ENCODE measurements at regions not wholly inside any gene's neighbourhood (a gene's known extent, or its start where the extent isn't known, plus 50 kb on each side); places are given as distances from the start of the nearest gene placed in this dataset.

- Histone ChIP-seq H2BK12ac (ENCODE audit: low read length) (no peak overlapping the region), H3K27ac (ENCODE audit: low read depth, low read length) (no peak overlapping the region), H3K4ac (ENCODE audit: low read depth, low read length) (no peak overlapping the region), H3K23ac (ENCODE audit: low read length) (no peak overlapping the region), H2BK120ac (ENCODE audit: insufficient read depth, low read length, poor library complexity) (peak overlapping the region; percentile 17), H3K18ac (ENCODE audit: low read length) (no peak overlapping the region), H4K8ac (ENCODE audit: low read depth, low read length) (no peak overlapping the region), H3K79me2 (ENCODE audit: control insufficient read depth, insufficient read depth, low read length, poor library complexity) (peaks cover 4% of the 10 kb centered on the region), H3K9ac (ENCODE audit: low read length) (no peak overlapping the region), H3K14ac (ENCODE audit: low read length) (no peak overlapping the region), H3K9me3 (ENCODE audit: insufficient read depth, low read depth, low read length) (no peaks in the 10 kb centered on the region), H4K12ac (ENCODE audit: low read depth, low read length) (no peak overlapping the region), H3K36me3 (ENCODE audit: control insufficient read depth in 1 of 2, insufficient read depth in 2 of 2, low read length in 2 of 2) (no peaks in the 10 kb centered on the region), H3K4me1 (ENCODE audit: control insufficient read depth in 1 of 2, insufficient read depth in 2 of 2, low read length in 2 of 2) (peaks cover 7 to 29% of the 10 kb centered on the region in 2 experiments), H3K27me3 (ENCODE audit: insufficient read depth, low read length) (no peaks in the 10 kb centered on the region), H3K4me2 (ENCODE audit: low read length) (no peak overlapping the region), H3K4me3 (ENCODE audit: low read depth, low read length) (no peak overlapping the region), H2BK5ac (ENCODE audit: low read depth, low read length, poor library complexity) (peak overlapping the region; percentile 14), H4K91ac (ENCODE audit: low read depth, low read length) (no peak overlapping the region), H2AK5ac (ENCODE audit: low read length) (no peak overlapping the region), H2AFZ (ENCODE audit: insufficient read depth, low read length, poor library complexity) (no peak overlapping the region), H3K79me1 (ENCODE audit: low read length) (peaks cover 35% of the 10 kb centered on the region)
- WGBS (ENCODE audit: extremely low coverage, insufficient coverage, insufficient read length), result no CpG with 5 or more reads among the region's 2 CpGs
- DNase-seq, result peak in 1 of 2 donors; percentile 22
Observed at GRCh38 chr7:46147871-46148270, 226.8 kb upstream of the IGFBP3 start.

- H3K4me1 ChIP-seq (ENCODE audit: control insufficient read depth in 1 of 2, insufficient read depth in 2 of 2, low read length in 2 of 2), result peaks cover 6 to 21% of the 10 kb centered on the region in 2 experiments
- H4K8ac ChIP-seq (ENCODE audit: low read depth, low read length), result peak overlapping the region; percentile 54
- H2AFZ ChIP-seq (ENCODE audit: insufficient read depth, low read length, poor library complexity), result no peak overlapping the region
- H3K14ac ChIP-seq (ENCODE audit: low read length), result peak overlapping the region; percentile 86
- H3K9me3 ChIP-seq (ENCODE audit: insufficient read depth, low read depth, low read length), result no peaks in the 10 kb centered on the region
- H3K9ac ChIP-seq (ENCODE audit: low read length), result no peak overlapping the region
- peak overlapping the region; percentile 100 for H2BK120ac ChIP-seq (ENCODE audit: insufficient read depth, low read length, poor library complexity)
- no peak overlapping the region for H3K23ac ChIP-seq (ENCODE audit: low read length)
- H3K79me2 ChIP-seq (ENCODE audit: control insufficient read depth, insufficient read depth, low read length, poor library complexity), result peaks cover 4% of the 10 kb centered on the region
- peak overlapping the region; percentile 88 for H2AK5ac ChIP-seq (ENCODE audit: low read length)
- H4K91ac ChIP-seq (ENCODE audit: low read depth, low read length), result peak overlapping the region; percentile 96
- H3K4me2 ChIP-seq (ENCODE audit: low read length), result no peak overlapping the region
- H3K27ac ChIP-seq (ENCODE audit: low read depth, low read length), result peak overlapping the region; percentile 97
- no peaks in the 10 kb centered on the region for H3K27me3 ChIP-seq (ENCODE audit: insufficient read depth, low read length)
- peak overlapping the region; percentile 97 for H2BK5ac ChIP-seq (ENCODE audit: low read depth, low read length, poor library complexity)
- no peaks in the 10 kb centered on the region for H3K36me3 ChIP-seq (ENCODE audit: control insufficient read depth in 1 of 2, insufficient read depth in 2 of 2, low read length in 2 of 2)
- no peak overlapping the region for H3K4me3 ChIP-seq (ENCODE audit: low read depth, low read length)
- H3K4ac ChIP-seq (ENCODE audit: low read depth, low read length), result peak overlapping the region; percentile 75
- no peak overlapping the region for H4K12ac ChIP-seq (ENCODE audit: low read depth, low read length)
- WGBS (ENCODE audit: extremely low coverage, insufficient coverage, insufficient read length), result no CpG with 5 or more reads among the region's 11 CpGs
- peaks cover 27% of the 10 kb centered on the region for H3K79me1 ChIP-seq (ENCODE audit: low read length)
- DNase-seq, result peak; percentile 79 to 91
- peak overlapping the region; percentile 85 for H3K18ac ChIP-seq (ENCODE audit: low read length)
- peak overlapping the region; percentile 99 for H2BK12ac ChIP-seq (ENCODE audit: low read length)
Observed at GRCh38 chr7:46146454-46147255, 225.6 kb upstream of the IGFBP3 start.

- H4K91ac ChIP-seq (ENCODE audit: low read depth, low read length), result peak overlapping the region; percentile 100
- H3K79me2 ChIP-seq (ENCODE audit: control insufficient read depth, insufficient read depth, low read length, poor library complexity), result peaks cover 4% of the 10 kb centered on the region
- H4K8ac ChIP-seq (ENCODE audit: low read depth, low read length), result no peak overlapping the region
- no peak overlapping the region for H3K9ac ChIP-seq (ENCODE audit: low read length)
- peaks cover 26% of the 10 kb centered on the region for H3K79me1 ChIP-seq (ENCODE audit: low read length)
- H3K23ac ChIP-seq (ENCODE audit: low read length), result no peak overlapping the region
- H3K4me1 ChIP-seq (ENCODE audit: control insufficient read depth in 1 of 2, insufficient read depth in 2 of 2, low read length in 2 of 2), result peaks cover 6 to 20% of the 10 kb centered on the region in 2 experiments
- H3K27ac ChIP-seq (ENCODE audit: low read depth, low read length), result peak overlapping the region; percentile 100
- H3K4me3 ChIP-seq (ENCODE audit: low read depth, low read length), result no peak overlapping the region
- no peak overlapping the region for H2AFZ ChIP-seq (ENCODE audit: insufficient read depth, low read length, poor library complexity)
- no peak overlapping the region for H3K4me2 ChIP-seq (ENCODE audit: low read length)
- H3K4ac ChIP-seq (ENCODE audit: low read depth, low read length), result no peak overlapping the region
- peak overlapping the region; percentile 85 for H3K14ac ChIP-seq (ENCODE audit: low read length)
- no peaks in the 10 kb centered on the region for H3K9me3 ChIP-seq (ENCODE audit: insufficient read depth, low read depth, low read length)
- peak overlapping the region; percentile 100 for H2BK12ac ChIP-seq (ENCODE audit: low read length)
- no peak overlapping the region for H2AK5ac ChIP-seq (ENCODE audit: low read length)
- WGBS (ENCODE audit: extremely low coverage, insufficient coverage, insufficient read length), result no CpG with 5 or more reads among the region's 2 CpGs
- DNase-seq, result peak; percentile 94 to 98
- no peak overlapping the region for H4K12ac ChIP-seq (ENCODE audit: low read depth, low read length)
- no peaks in the 10 kb centered on the region for H3K36me3 ChIP-seq (ENCODE audit: control insufficient read depth in 1 of 2, insufficient read depth in 2 of 2, low read length in 2 of 2)
- peak overlapping the region; percentile 100 for H2BK5ac ChIP-seq (ENCODE audit: low read depth, low read length, poor library complexity)
- H3K18ac ChIP-seq (ENCODE audit: low read length), result peak overlapping the region; percentile 99
- H2BK120ac ChIP-seq (ENCODE audit: insufficient read depth, low read length, poor library complexity), result peak overlapping the region; percentile 100
- no peaks in the 10 kb centered on the region for H3K27me3 ChIP-seq (ENCODE audit: insufficient read depth, low read length)
Observed at GRCh38 chr7:46145412-46145811, 224.3 kb upstream of the IGFBP3 start.

- peak overlapping the region; percentile 99 for H3K14ac ChIP-seq (ENCODE audit: low read length)
- H2BK12ac ChIP-seq (ENCODE audit: low read length), result peak overlapping the region; percentile 99
- H3K4me2 ChIP-seq (ENCODE audit: low read length), result no peak overlapping the region
- H2AK5ac ChIP-seq (ENCODE audit: low read length), result peak overlapping the region; percentile 98
- H3K79me1 ChIP-seq (ENCODE audit: low read length), result peaks cover 26% of the 10 kb centered on the region
- peaks cover 4% of the 10 kb centered on the region for H3K79me2 ChIP-seq (ENCODE audit: control insufficient read depth, insufficient read depth, low read length, poor library complexity)
- H3K9ac ChIP-seq (ENCODE audit: low read length), result no peak overlapping the region
- H4K12ac ChIP-seq (ENCODE audit: low read depth, low read length), result no peak overlapping the region
- peak overlapping the region; percentile 96 for H3K4ac ChIP-seq (ENCODE audit: low read depth, low read length)
- H2AFZ ChIP-seq (ENCODE audit: insufficient read depth, low read length, poor library complexity), result peak overlapping the region; percentile 35
- H3K36me3 ChIP-seq (ENCODE audit: control insufficient read depth in 1 of 2, insufficient read depth in 2 of 2, low read length in 2 of 2), result no peaks in the 10 kb centered on the region
- DNase-seq, result no peak
- peak overlapping the region; percentile 99 for H2BK120ac ChIP-seq (ENCODE audit: insufficient read depth, low read length, poor library complexity)
- peak overlapping the region; percentile 100 for H3K27ac ChIP-seq (ENCODE audit: low read depth, low read length)
- no peaks in the 10 kb centered on the region for H3K27me3 ChIP-seq (ENCODE audit: insufficient read depth, low read length)
- H3K4me3 ChIP-seq (ENCODE audit: low read depth, low read length), result no peak overlapping the region
- peak overlapping the region; percentile 92 for H4K8ac ChIP-seq (ENCODE audit: low read depth, low read length)
- H3K18ac ChIP-seq (ENCODE audit: low read length), result peak overlapping the region; percentile 72
- peaks cover 6 to 18% of the 10 kb centered on the region in 2 experiments for H3K4me1 ChIP-seq (ENCODE audit: control insufficient read depth in 1 of 2, insufficient read depth in 2 of 2, low read length in 2 of 2)
- H3K23ac ChIP-seq (ENCODE audit: low read length), result no peak overlapping the region
- peak overlapping the region; percentile 100 for H2BK5ac ChIP-seq (ENCODE audit: low read depth, low read length, poor library complexity)
- WGBS (ENCODE audit: extremely low coverage, insufficient coverage, insufficient read length), result no CpG with 5 or more reads among the region's 4 CpGs
- H4K91ac ChIP-seq (ENCODE audit: low read depth, low read length), result peak overlapping the region; percentile 100
- H3K9me3 ChIP-seq (ENCODE audit: insufficient read depth, low read depth, low read length), result no peaks in the 10 kb centered on the region
Observed at GRCh38 chr7:46143949-46144917, 223.2 kb upstream of the IGFBP3 start.
